ENCODE measurements at regions not wholly inside any gene's neighbourhood (a gene's known extent, or its start where the extent isn't known, plus 50 kb on each side); places are given as distances from the start of the nearest gene placed in this dataset.

DNA sequence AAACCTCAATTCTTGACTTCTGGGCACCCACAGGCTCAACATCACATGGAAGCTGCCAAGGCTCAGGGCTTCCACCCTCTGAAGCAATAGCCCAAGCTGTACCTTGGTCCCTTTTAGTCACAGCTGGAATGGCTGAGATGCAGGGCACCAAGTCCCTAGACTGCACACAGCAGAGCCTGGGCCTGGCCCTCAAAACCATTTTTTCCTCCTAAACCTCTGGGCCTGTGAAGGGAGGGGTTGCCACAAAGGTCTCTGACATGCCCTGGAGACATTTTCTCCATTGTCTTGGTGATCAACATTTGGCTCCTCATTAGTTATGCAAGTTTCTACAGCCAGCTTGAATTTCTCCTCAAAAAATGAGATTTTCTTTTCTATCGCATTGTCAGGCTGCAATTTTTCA, 382.7 kb upstream of the RASGEF1B start:
- no peak for DNase-seq

DNA sequence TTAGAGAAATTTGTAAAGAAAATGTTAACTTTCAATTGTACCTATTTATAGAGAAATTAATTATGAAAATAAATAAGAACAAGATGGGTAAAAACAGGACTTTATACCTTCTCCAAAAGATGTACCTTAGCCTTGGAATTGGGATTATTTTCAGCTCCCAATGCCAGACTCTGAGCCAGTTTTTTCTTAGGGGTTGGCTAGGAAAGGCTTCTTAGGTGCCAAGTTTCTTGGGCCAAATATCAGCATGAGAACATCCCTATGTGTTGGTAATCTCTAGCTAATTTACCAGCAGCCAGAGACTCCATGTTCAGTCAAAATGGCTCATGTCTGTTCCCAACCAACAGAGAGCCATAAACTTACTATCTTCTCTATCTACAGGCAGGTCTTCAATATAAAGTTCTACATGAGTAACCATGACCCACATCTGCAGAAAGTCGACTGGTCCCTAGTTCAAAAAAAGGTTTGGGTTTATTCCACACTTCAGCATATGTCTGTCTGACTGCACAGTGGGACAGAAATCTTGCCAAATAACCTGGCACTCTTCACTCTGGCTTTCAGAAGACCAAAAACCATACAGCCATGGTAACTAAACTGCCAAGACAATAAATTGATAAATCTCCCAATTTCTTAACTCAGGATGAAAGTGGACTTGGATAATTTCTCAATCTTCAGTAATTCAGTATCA, 380.5 kb upstream of the RASGEF1B start:
- DNase-seq = no peak

DNA sequence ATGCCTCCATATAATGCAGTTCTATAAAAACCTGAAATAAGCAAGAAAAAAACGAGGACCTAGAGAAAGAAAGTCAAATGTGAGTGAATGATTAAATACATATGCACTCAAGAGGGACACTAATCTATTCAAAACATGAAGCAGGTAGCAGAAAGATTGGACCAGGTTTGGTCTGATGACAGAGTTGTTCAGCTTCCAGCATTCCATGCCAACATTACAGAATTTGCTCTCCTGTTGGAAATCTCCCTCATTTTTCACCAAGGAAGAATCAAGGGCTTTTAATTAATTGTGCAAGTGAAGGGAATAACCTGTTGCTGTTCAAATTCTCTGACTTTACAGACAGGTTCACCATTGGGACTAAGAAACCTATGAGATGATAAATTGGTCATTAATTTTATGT, 379.0 kb upstream of the RASGEF1B start:
- DNase-seq = no peak

DNA sequence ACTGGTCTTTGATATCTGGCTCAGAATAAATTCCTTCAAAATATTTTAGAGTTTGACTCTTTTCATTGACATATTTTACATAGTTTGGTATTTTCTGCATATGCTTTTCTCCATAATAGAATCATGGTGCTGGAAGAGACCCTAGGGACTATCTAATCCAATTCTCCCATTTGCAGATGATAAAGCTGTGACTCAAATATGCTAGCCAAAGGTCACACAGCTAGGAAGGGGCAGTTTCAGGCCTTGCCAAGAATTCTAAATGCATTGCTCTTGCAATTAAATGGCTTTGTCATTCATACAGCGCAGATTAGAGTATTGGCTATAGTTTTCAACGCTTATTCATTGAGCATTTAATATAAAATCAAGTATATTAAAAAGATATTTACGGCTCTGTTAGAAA, 374.1 kb upstream of the RASGEF1B start:
- no peak for DNase-seq

DNA sequence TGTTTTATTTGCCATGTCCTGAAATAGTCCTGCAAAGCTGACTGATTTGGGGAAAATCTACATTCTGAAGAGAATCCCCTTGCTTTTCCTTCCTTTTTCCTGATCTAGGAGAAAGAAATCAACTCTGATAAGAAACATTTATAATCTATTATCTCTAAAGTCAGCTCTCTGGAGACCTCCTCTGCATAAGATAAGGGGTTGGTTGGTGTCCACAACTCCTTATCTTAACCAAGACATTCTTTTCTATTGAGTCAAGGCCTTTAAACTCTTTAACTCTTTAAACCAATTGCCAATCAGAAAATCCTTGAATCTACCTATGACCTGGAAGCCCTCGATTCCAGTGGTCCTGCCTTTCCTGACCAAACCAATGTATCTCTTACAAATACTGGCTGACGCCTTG, 373.6 kb upstream of the RASGEF1B start:
- DNase-seq = no peak

DNA sequence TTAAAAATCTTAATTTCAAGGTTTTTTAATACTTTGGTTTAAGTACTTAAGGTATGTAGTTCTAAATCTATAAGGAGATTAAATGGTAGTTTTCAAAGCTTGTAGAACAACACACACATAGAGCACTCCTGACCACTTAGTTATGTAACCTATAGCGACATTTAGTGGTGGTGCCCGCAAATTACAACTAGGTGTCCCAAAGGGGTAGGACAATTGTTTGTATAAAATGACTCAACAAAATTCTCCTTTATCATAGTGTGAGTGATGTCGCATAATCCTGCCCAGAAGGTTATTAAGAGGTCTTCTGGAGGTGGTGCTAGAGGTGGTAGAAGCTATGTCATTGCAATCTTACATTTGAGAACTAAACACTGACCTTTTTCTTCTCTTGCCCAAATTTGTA, 373.0 kb upstream of the RASGEF1B start:
- peak; percentile 70 for DNase-seq

DNA sequence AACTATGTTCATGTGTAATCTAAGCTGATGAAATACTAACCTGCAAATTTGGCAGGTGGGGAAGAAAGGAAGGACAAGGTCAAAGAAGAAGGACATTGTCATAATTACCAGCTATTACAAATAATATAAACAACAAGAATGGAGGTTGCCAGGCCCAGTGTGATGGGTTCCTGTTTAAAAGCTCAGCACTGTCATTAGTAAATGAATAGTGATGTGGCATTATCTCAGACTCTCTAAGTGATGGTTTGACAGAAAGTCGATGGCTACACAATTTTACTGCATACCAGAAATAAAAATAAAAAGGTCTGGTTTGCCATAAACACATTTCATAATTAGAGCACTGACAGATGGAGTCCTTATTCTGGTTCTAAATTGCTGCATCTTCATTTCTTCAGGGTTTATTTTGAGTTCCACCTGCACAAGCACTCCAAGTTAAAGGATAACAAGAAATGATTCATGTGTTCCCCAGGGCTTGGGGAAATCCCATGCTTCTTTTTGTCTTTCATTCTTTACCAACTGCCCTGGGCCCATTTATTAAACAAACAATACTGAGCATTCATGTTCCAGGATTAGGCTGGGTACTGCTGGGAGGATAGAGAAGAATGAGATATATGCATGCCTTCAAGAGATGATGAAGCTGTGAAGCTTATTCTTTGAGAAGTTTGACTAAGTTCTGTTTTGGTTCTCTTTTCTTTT, 367.8 kb upstream of the RASGEF1B start:
- DNase-seq = no peak

DNA sequence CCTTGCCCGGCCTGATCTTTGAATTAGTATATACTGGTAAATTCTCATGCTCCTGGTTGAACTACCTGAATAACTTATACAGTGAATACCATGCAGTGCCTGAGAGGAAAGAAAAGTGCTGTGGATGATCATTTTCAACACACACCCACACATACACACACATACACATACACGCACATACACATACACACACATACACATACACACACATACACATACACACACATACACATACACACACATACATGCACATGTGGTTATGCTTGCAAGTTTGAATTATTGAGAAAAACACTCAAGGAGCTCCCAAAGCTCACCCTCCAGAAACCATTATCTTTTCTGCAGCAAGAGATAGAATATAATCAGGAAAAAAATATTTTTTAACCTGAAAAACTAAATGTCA, 366.9 kb upstream of the RASGEF1B start:
- DNase-seq = no peak

DNA sequence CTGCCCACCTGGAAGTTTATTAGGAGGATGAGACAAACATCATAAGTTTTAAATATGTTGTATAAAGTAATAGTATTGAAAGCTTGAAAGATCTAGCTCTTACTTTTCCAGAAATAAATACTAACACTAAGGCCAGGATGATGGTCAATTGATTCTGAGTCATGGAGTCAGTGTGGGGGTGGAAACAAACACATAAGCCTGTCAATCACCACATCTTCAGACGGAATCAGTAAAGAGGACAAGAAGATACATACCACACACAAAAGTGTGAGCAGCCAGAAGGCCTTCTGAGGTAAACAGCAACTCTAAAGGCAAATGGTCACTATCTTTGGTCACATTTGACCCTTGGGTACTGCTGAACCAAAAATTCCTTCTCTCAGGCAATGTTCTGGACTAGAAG, 365.0 kb upstream of the RASGEF1B start:
- no peak for DNase-seq

DNA sequence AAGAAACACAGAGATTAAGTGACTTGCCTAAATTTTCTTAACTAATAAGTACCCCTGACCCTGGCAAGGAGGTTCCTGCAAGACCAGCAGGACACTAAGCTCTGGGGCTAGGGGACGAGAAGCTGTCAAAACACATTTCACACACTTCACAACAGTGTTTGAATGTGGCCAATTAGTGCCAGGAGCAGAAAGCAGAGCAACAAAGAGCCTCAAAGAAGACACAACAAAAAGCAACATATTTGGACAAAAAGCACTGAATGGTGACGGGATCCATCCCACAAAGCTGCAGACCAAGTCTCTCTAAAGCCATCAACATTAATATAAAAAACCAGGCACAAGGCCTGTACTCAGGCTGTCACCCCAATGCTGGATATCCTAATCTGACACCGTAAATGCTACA, 361.9 kb upstream of the RASGEF1B start:
- DNase-seq = no peak

DNA sequence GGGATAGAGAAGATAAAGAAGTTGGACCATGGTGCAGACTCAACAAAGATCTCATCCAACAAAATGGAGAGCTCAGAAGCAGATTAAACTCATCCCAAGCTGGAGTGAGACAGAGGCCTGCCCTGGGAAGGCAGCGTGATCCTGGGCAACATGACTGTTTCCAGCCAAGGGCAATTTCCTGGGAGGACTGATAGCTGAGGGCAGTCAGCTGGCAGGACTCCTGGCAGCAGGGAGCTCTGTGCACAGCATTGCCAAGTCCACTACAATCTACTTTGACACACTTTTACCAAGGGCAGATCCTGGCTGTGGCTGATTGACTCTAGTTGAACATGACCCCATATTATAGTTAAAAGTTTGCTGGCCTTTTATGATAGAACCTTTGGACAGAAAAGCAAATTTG, 357.3 kb upstream of the RASGEF1B start:
- DNase-seq = no peak

DNA sequence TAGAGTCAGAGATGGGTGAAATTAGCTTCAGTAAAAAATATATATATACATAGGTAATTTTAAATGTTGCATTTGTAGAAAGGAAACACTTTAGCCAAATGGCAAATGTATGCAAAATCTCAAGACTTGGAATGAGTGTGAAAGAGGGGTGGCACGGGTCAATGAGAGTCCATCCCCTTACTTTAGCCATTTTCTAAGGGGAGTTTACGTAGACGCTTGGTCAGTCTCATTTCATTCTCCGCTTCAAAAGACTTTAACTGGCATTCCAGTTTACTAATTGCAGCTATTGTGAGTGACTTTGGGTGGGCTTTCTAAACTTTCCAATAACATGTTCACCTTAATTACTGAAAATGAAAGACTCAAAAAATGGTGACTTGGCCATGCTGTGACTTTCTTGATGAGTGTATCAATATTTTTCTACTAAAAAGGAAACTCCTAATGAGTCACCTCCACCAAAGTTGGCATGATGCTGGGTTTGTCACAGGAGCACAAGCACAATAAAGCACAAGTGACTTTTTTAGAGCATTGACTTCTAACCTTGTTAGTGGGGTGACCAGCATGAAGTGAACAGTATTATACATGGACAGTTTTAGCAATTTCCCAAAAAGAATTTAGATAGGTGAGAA, 356.0 kb upstream of the RASGEF1B start:
- no peak for DNase-seq

DNA sequence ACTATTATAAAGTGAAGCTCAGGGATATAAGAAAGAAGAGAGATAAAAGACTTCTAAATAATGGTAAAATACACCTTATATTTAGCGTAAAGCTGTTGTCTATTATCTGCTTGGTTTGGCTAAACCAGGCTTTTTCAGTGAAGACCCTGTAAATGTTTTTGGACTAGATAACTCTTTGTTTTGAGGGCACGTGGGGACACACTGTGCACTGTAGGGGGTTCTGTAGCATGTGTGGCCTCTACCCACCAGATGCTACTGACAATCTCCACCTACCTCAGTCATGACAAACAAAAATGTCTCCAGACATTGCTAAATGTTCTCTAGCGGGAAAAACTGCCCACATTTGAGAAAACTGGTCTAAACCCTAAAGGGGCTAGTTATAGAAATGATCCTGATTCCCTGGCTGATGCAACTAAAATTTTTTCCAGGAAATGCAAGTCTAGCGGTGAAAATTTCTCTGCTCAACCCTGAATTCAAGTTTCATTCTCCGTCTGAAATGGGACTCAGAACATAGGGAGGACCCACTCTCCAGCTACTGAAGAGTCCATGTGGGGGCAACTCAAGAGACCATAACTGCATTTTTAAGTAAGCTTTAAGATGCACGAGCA, 355.2 kb upstream of the RASGEF1B start:
- DNase-seq = no peak

DNA sequence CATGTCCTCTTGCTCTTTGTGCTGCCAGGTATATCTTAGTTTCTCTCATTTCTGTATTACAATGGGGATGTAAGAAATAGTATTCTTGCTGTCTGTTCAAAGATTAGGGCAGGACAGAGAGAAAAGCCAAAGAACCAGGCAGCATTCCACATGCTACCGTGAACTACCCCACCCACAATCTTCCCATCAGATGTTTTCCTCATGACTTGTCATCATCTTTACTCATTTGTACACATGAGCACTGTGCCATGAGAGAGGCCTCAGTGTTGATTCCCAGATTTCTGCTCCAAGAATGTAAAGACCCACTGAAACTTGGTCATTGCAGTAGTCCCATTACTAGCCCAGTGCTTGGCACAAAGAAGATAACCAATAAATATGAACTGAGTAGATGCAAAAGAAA, 354.6 kb upstream of the RASGEF1B start:
- no peak for DNase-seq

DNA sequence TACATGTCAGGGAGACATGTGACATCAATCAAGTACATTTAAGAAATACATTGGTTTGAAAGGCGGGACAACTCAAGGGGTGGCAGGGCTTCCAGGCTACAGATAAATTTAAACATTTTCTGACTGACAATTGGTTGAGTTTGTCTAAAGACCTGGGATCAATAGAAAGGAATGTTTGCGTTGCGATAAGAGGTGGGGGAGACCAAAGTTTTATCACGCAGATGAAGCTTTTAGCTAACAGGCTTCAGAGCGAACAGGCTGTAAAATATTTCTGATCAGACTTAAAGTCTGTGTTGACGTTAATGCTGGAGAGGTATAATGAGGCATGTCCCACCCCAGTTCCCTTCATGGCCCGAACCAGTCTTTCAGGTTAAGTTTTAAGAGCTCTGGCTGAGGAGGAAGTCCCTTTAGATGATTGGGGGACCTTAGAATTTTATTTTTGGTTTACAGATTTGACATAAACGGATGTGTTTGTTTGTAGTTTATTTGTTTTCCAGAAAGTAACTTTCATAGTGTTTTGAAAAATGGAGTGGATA, 346.7 kb upstream of the RASGEF1B start:
- no peak for DNase-seq

DNA sequence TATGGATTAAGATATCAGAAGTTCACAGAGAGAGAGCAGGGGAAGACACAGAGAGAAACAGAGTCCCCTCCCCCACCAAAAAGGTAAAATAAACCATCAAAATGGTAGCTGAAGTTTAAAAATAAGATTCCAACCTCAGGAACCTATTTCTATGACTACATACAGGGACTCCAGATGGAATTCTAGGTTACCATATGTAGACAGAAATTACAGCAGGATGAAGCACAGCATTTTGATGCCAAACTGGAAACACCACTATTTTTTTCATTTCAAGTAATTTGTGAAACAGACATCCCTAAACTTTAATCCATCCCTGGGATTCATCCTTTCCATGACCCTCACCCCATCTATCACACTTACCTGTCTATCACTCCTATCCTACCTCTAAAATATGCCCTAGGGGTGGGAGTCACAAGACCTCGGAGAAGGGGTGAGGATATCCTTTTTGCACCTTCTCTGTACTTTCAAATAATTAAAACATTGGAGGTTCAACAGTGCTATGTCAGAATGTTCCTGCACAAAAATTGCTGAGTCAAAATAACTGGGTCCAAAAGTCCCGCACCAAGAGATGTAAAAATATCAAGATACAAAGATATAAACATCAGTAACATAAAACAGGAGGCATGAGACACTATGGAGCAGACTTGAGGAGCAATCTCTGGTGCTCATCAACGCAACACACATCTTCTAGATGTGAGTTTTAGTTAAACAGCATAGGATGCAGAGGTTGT, 344.5 kb upstream of the RASGEF1B start:
- DNase-seq = no peak

DNA sequence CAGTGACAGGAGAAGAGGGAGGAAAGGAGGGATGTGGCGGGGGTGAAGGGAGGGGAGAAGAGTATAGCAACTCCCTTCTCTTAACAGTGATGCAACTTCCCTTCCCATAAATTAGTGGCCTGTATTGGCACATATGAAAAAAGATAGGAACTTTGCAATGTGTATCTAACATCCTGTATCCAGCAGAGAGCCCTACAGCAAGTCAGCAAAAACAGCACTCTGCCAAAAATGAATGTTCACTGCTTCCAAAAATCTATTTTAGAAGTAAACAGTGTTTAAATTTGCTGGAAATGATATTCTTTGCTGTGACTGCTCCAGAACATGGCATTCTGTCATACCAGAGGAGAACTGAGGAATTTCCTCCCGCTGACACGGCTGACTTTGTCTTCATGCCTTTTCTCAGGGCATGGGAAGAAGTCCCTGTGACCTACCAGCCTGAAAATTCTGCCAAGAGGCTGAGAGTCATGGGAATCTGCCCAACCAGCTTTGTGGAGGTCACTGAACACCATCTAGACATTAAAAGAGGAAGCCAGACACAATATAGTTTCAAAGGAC, 343.4 kb upstream of the RASGEF1B start:
- DNase-seq = no peak

DNA sequence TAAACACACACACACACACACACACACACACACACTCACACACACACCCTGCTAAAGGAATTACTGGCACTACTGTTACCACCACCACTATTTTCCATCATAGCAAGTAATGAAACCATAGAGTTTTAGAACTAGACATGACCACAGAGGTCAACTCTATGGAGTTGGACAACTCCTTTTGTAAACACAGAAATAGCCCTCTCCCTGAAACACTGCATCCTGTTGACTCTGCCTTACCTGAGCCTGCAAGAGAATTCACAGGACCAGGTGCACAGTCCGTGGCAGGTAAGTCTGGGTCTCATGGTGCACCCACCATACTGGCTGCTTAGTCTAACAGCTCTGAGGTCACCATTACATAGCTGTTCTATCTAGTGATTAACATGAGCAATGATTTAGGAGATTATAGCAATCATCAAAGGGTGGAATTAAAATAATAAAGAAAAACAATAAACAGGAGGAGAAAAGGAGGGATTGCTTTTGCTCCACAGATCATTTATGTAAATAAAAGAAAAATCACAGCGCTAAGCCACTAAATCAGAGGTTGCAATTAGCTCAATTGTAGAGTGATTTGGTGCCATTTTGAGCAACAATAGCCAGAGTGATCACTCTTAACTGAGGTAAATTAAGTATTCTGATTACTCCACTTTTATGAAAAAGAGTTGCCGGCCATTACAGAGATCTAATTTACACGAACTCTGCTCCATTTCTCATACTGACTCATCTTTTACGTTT, 340.0 kb upstream of the RASGEF1B start:
- DNase-seq = no peak

DNA sequence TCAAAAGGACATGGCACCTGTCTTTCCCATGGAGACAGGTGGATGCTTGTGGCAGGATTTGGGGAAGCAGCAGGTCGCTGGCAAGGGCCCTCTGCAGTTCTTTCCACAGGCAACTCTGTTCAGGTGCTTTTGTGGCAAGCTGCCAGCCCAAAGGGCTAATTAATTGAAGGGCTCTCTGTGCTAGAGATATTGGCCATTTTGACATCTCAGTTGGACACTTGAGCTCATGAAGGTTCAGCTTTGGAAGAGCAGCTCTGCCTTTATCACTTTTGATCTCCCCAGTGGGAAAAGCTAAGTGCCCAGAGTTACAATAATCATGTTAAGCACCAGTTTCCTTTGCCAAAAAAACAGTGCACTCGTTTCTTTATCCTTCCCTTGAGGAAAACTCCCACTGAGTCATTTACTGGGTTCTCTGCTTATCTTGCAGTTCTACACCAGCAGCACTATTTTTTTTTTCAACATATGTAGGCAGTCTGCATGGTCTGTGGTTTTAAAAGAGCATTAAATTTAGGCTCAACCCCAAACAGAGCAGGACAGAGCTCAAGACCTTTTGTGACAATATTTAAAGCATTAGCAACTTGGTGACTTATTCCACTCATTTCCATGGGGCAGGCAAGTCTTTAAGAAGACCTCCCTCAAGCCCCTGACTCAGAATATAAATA, 336.4 kb upstream of the RASGEF1B start:
- DNase-seq = no peak

DNA sequence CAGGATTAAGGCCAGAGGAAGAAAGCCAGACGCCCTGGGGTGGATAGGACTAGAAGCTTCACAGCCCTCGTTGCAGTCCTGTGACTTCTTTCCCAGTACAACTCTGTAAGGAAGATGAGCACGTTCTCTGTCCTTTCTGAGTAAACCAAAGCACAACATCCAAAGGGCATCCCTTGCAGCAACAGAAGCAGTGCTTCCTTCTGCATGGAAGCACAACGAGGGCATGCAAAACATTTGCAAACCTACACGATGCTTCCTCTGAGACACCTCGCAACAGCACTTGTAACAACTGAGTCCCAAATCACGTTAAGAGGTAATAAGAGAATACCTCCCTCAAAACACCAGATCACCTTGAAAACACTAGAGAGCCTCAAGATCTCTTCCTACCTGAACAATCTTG, 335.7 kb upstream of the RASGEF1B start:
- no peak for DNase-seq

DNA sequence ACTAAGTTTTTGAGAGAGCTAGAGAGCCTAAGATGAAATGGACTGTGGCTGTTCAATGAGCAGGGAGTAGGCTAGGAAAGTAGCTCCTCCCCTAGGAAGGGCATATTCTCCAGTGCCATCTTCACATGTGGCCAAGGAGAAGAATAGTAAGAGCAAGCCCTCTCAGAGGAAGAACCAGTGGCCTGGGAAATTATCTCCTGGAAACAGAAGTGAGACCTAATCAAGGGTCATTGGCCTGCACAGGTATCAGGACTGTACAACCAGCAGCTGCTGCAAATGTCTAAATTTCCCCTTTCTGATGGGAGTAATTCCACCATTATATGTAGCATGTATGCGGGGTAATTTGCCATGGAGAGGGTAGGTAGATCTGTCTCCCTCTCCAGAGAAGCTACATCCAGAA, 334.8 kb upstream of the RASGEF1B start:
- no peak for DNase-seq

DNA sequence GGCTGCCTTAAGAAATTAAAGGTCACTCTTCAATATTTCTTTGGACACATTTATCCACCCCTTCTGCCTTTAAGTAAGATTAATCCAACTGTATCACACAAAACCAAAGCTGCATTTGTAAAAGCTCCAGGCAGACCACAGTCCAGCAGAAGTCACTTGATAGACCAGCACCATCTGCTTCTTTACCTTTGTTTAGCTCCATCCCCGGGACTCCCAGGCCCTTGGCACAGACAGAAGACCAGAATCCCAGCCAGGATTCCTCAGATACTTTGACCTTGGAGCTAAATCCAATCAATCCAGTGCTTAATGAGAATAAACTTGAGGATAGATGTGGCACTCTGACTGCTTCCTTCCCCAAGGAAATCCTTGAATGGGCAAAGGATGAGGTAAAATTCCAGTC, 333.1 kb upstream of the RASGEF1B start:
- DNase-seq = no peak
